AG04450 (cell line): ENCODE measurements at regions not wholly inside any gene's neighbourhood (a gene's known extent, or its start where the extent isn't known, plus 50 kb on each side); places are given as distances from the start of the nearest gene placed in this dataset.

ENCODE experiments used
- CTCF ChIA-PET: fragments of 300-600, 350-600 bp; formaldehyde crosslinking; extraction: SDS; loops from one replicate; lab custom pipeline; 2022; ENCODE audit warnings: antibody characterized with exemption, inconsistent platforms; lab: Charles Lee
- POLR2A ChIA-PET: fragments of 350-600 bp; formaldehyde crosslinking; extraction: SDS; loops from one replicate; lab custom pipeline; 2021; ENCODE audit warnings: antibody characterized with exemption, inconsistent platforms; lab: Yijun Ruan, JAX
- DNase-seq: peaks from one replicate; pipeline ENCODE4 v3.0.0-alpha.2; 2011; ENCODE audit warnings: low read depth, low spot score
- H3K27ac ChIP-seq: one replicate; pipeline ENCODE4 v1.5.1; 2012; ENCODE audit warnings: low read depth, low read length, control low read depth
- H3K27me3 ChIP-seq: one replicate; pipeline ENCODE4 v1.6.0; 2012; ENCODE audit warnings: low read length; ENCODE audit not compliant: control insufficient read depth, insufficient read depth
- H3K4me3 ChIP-seq: 2 replicates; pipeline ENCODE4 v1.5.1; 2011; ENCODE audit warnings: mild to moderate bottlenecking, low read depth, low read length, control low read depth
- H3K9me3 ChIP-seq: 2 replicates; pipeline ENCODE4 v1.5.1; 2012; ENCODE audit warnings: low read length; ENCODE audit not compliant: control insufficient read depth, insufficient read depth
- TF ChIP-seq, protein P1 (sequence below): IDR thresholded peaks from 2 replicates; pipeline ENCODE4 v1.5.1; 2011; ENCODE audit warnings: low read depth, low read length, control low read depth, inconsistent platforms

GRCh38 chr1:106619080-106619826, 437.2 kb upstream of the PRMT6 start:
- TF ChIP-seq, protein P1, sequence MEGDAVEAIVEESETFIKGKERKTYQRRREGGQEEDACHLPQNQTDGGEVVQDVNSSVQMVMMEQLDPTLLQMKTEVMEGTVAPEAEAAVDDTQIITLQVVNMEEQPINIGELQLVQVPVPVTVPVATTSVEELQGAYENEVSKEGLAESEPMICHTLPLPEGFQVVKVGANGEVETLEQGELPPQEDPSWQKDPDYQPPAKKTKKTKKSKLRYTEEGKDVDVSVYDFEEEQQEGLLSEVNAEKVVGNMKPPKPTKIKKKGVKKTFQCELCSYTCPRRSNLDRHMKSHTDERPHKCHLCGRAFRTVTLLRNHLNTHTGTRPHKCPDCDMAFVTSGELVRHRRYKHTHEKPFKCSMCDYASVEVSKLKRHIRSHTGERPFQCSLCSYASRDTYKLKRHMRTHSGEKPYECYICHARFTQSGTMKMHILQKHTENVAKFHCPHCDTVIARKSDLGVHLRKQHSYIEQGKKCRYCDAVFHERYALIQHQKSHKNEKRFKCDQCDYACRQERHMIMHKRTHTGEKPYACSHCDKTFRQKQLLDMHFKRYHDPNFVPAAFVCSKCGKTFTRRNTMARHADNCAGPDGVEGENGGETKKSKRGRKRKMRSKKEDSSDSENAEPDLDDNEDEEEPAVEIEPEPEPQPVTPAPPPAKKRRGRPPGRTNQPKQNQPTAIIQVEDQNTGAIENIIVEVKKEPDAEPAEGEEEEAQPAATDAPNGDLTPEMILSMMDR = no peak
- ChIA-PET CTCF (no interaction called here), POLR2A (no interaction called here)
- Histone ChIP-seq H3K9me3 (peaks cover 17% of the 10 kb centered on the region), H3K4me3 (no peak overlapping the region), H3K27ac (no peak overlapping the region), H3K27me3 (no peaks in the 10 kb centered on the region)
- DNase-seq = no peak

- no peaks in the 10 kb centered on the region for H3K27me3 ChIP-seq
- CTCF ChIA-PET = no interaction called here
- TF ChIP-seq, protein P1 = no peak
- POLR2A ChIA-PET = no interaction called here
- DNase-seq = no peak
- peaks cover 17% of the 10 kb centered on the region for H3K9me3 ChIP-seq
- H3K27ac ChIP-seq = no peak overlapping the region
- H3K4me3 ChIP-seq = no peak overlapping the region
Measured at GRCh38 chr1:106619827-106620134, 436.7 kb upstream of the PRMT6 start.

DNA sequence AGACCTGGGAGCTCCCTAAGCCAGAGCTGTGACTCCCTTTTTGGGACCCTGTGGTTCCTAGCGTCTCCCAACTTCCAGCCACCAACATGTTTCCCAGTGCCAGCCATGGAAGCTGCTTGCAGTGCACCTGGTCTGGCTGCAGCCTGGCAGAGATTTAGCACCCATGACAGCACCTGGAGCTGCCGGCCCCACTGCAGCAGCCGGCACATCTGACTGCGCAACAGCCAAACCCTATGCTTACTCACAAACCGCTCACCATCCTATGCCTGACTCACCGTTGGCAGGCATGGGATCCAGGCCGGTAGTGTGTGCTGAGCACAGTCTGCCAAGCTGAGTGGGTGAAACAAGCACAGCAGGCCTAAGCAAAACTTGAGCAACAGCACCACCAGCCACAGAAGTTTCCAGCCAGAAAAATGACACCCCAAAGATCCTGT, 435.9 kb upstream of the PRMT6 start:
- ChIA-PET CTCF (no interaction called here), POLR2A (no interaction called here)
- peaks cover 17% of the 10 kb centered on the region for H3K9me3 ChIP-seq
- H3K27me3 ChIP-seq = no peaks in the 10 kb centered on the region
- H3K27ac ChIP-seq = no peak overlapping the region
- no peak for DNase-seq
- H3K4me3 ChIP-seq = no peak overlapping the region
- TF ChIP-seq, protein P1 = no peak

GRCh38 chr1:106621853-106622252, 434.6 kb upstream of the PRMT6 start:
- Histone ChIP-seq H3K4me3 (no peak overlapping the region), H3K27me3 (no peaks in the 10 kb centered on the region), H3K9me3 (peaks cover 17% of the 10 kb centered on the region), H3K27ac (no peak overlapping the region)
- TF ChIP-seq, protein P1 = no peak
- ChIA-PET POLR2A (no interaction called here), CTCF (no interaction called here)
- no peak for DNase-seq

- no peak overlapping the region for H3K4me3 ChIP-seq
- no peaks in the 10 kb centered on the region for H3K9me3 ChIP-seq
- ChIA-PET CTCF (no interaction called here), POLR2A (no interaction called here)
- TF ChIP-seq, protein P1 = no peak
- DNase-seq = no peak
- no peaks in the 10 kb centered on the region for H3K27me3 ChIP-seq
- H3K27ac ChIP-seq = no peak overlapping the region
Measured at GRCh38 chr1:106637566-106637965, 418.9 kb upstream of the PRMT6 start.
